Mucosa of rectum (tissue), 2 donors: ENCODE measurements at regions not wholly inside any gene's neighbourhood (a gene's known extent, or its start where the extent isn't known, plus 50 kb on each side); places are given as distances from the start of the nearest gene placed in this dataset.

ENCODE experiments used
- H3K27ac ChIP-seq, 2 donors: one replicate each; pipeline ENCODE4 v1.7.0; 2013; ENCODE audit warnings: inconsistent platforms in 2 of 2, low read depth in 2 of 2, low read length in 2 of 2
- H3K27me3 ChIP-seq, 2 donors: one replicate each; pipeline ENCODE4 v1.7.0; 2013; ENCODE audit warnings: low read length in 2 of 2; ENCODE audit not compliant: control insufficient read depth in 2 of 2, insufficient read depth in 2 of 2
- H3K36me3 ChIP-seq, 2 donors: one replicate each; pipeline ENCODE4 v1.7.0; 2013; ENCODE audit warnings: low read length in 2 of 2; ENCODE audit not compliant: control insufficient read depth in 2 of 2, insufficient read depth in 2 of 2
- H3K4me1 ChIP-seq, 2 donors: one replicate each; pipeline ENCODE4 v1.7.0; 2013; ENCODE audit warnings: low read length in 2 of 2, mild to moderate bottlenecking in 1 of 2; ENCODE audit not compliant: control insufficient read depth in 2 of 2, insufficient read depth in 2 of 2
- H3K4me3 ChIP-seq, 2 donors: one replicate each; pipeline ENCODE4 v1.7.0; 2013; ENCODE audit warnings: low read length in 2 of 2
- H3K9ac ChIP-seq, 2 donors: one replicate each; pipeline ENCODE4 v1.7.0; 2013; ENCODE audit warnings: low read length in 2 of 2, low read depth in 1 of 2, mild to moderate bottlenecking in 1 of 2
- H3K9me3 ChIP-seq, 2 donors: one replicate each; pipeline ENCODE4 v1.7.0; 2013; ENCODE audit warnings: low read length in 2 of 2; ENCODE audit not compliant: control insufficient read depth in 2 of 2
- donor health status: healthy.
- donor health status: Normal muscosa, but diverticular disease.

GRCh38 chr1:87829360-87829759 is 500.7 kb downstream of the LMO4 start:
- no peaks in the 10 kb centered on the region for H3K36me3 ChIP-seq
- no peak overlapping the region for H3K9ac ChIP-seq
- no peaks in the 10 kb centered on the region for H3K4me1 ChIP-seq
- H3K9me3 ChIP-seq, result no peaks in the 10 kb centered on the region
- no peaks in the 10 kb centered on the region for H3K27me3 ChIP-seq
- H3K4me3 ChIP-seq, result no peak overlapping the region
- no peak overlapping the region for H3K27ac ChIP-seq

- H3K27ac ChIP-seq, result no peak overlapping the region
- H3K4me1 ChIP-seq, result no peaks in the 10 kb centered on the region
- H3K4me3 ChIP-seq, result no peak overlapping the region
- no peaks in the 10 kb centered on the region for H3K9me3 ChIP-seq
- H3K9ac ChIP-seq, result no peak overlapping the region
- no peaks in the 10 kb centered on the region for H3K27me3 ChIP-seq
- no peaks in the 10 kb centered on the region for H3K36me3 ChIP-seq
These were observed 501.8 kb downstream of the LMO4 start for GRCh38 chr1:87830432-87830978.

- no peaks in the 10 kb centered on the region for H3K36me3 ChIP-seq
- H3K9ac ChIP-seq, result no peak overlapping the region
- H3K4me1 ChIP-seq, result no peaks in the 10 kb centered on the region
- no peak overlapping the region for H3K4me3 ChIP-seq
- H3K27me3 ChIP-seq, result no peaks in the 10 kb centered on the region
- no peaks in the 10 kb centered on the region for H3K9me3 ChIP-seq
- no peak overlapping the region for H3K27ac ChIP-seq
These were observed 504.5 kb downstream of the LMO4 start for GRCh38 chr1:87833166-87833565.

- no peaks in the 10 kb centered on the region for H3K4me1 ChIP-seq
- no peak overlapping the region for H3K9ac ChIP-seq
- no peak overlapping the region for H3K4me3 ChIP-seq
- H3K27ac ChIP-seq, result no peak overlapping the region
- no peaks in the 10 kb centered on the region for H3K9me3 ChIP-seq
- H3K36me3 ChIP-seq, result no peaks in the 10 kb centered on the region
- no peaks in the 10 kb centered on the region for H3K27me3 ChIP-seq
These were observed 505.5 kb downstream of the LMO4 start for GRCh38 chr1:87834151-87834550.

- Histone ChIP-seq H3K4me3 (no peak overlapping the region), H3K36me3 (no peaks in the 10 kb centered on the region), H3K9ac (no peak overlapping the region), H3K4me1 (no peaks in the 10 kb centered on the region), H3K9me3 (no peaks in the 10 kb centered on the region), H3K27ac (no peak overlapping the region), H3K27me3 (no peaks in the 10 kb centered on the region)
These were observed 506.3 kb downstream of the LMO4 start for GRCh38 chr1:87834941-87835340.

- Histone ChIP-seq H3K4me1 (no peaks in the 10 kb centered on the region), H3K36me3 (no peaks in the 10 kb centered on the region), H3K4me3 (no peak overlapping the region), H3K27ac (no peak overlapping the region), H3K27me3 (no peaks in the 10 kb centered on the region), H3K9ac (no peak overlapping the region), H3K9me3 (no peaks in the 10 kb centered on the region)
These were observed 512.1 kb downstream of the LMO4 start for GRCh38 chr1:87840767-87841166.

- Histone ChIP-seq H3K9ac (no peak overlapping the region), H3K4me1 (no peaks in the 10 kb centered on the region), H3K4me3 (no peak overlapping the region), H3K27ac (no peak overlapping the region), H3K36me3 (no peaks in the 10 kb centered on the region), H3K27me3 (no peaks in the 10 kb centered on the region), H3K9me3 (no peaks in the 10 kb centered on the region)
These were observed 512.7 kb downstream of the LMO4 start for GRCh38 chr1:87841332-87841731.

GRCh38 chr1:87842156-87842555 is 513.5 kb downstream of the LMO4 start:
- H3K27me3 ChIP-seq, result no peaks in the 10 kb centered on the region
- H3K4me1 ChIP-seq, result no peaks in the 10 kb centered on the region
- H3K9ac ChIP-seq, result no peak overlapping the region
- H3K36me3 ChIP-seq, result no peaks in the 10 kb centered on the region
- H3K4me3 ChIP-seq, result no peak overlapping the region
- no peak overlapping the region for H3K27ac ChIP-seq
- H3K9me3 ChIP-seq, result no peaks in the 10 kb centered on the region

GRCh38 chr1:87844251-87844650 is 515.6 kb downstream of the LMO4 start:
- no peaks in the 10 kb centered on the region for H3K36me3 ChIP-seq
- no peak overlapping the region for H3K4me3 ChIP-seq
- H3K9me3 ChIP-seq, result no peaks in the 10 kb centered on the region
- H3K27me3 ChIP-seq, result no peaks in the 10 kb centered on the region
- no peaks in the 10 kb centered on the region for H3K4me1 ChIP-seq
- no peak overlapping the region for H3K9ac ChIP-seq
- H3K27ac ChIP-seq, result no peak overlapping the region

GRCh38 chr1:87851490-87851889 is 522.8 kb downstream of the LMO4 start:
- H3K27ac ChIP-seq, result no peak overlapping the region
- H3K9me3 ChIP-seq, result no peaks in the 10 kb centered on the region
- no peaks in the 10 kb centered on the region for H3K36me3 ChIP-seq
- H3K4me3 ChIP-seq, result no peak overlapping the region
- no peaks in the 10 kb centered on the region for H3K27me3 ChIP-seq
- no peak overlapping the region for H3K9ac ChIP-seq
- H3K4me1 ChIP-seq, result no peaks in the 10 kb centered on the region
